ENCODE measurements at regions not wholly inside any gene's neighbourhood (a gene's known extent, or its start where the extent isn't known, plus 50 kb on each side); places are given as distances from the start of the nearest gene placed in this dataset.

GRCh38 chr2:189249901-189250300 is 70.3 kb upstream of the COL5A2 start:
- no peak overlapping the region for H3K27ac ChIP-seq (ENCODE audit: control insufficient read depth, insufficient read depth, low read length)
- H3K36me3 ChIP-seq (ENCODE audit: control insufficient read depth in 2 of 2, extremely low read depth in 1 of 2, insufficient read depth in 2 of 2, low read length in 2 of 2): no peaks in the 10 kb centered on the region
- DNase-seq (ENCODE audit: low read depth, low spot score) (no peak), FAIRE-seq (no peak)
- no peak overlapping the region for H3K4me2 ChIP-seq (ENCODE audit: control insufficient read depth, extremely low read depth, insufficient read depth, low read depth, low read length)
- no peaks in the 10 kb centered on the region for H4K20me1 ChIP-seq (ENCODE audit: control insufficient read depth, extremely low read depth, insufficient read depth, low read length)
- H2AFZ ChIP-seq (ENCODE audit: control insufficient read depth, low read length): no peak overlapping the region
- H3K27me3 ChIP-seq (ENCODE audit: control insufficient read depth, extremely low read depth, insufficient read depth, low read length): no peaks in the 10 kb centered on the region
- no peaks in the 10 kb centered on the region for H3K9me3 ChIP-seq (ENCODE audit: control insufficient read depth, low read depth, low read length)
- H3K4me1 ChIP-seq (ENCODE audit: control insufficient read depth, extremely low read depth, insufficient read depth, low read length): peaks cover 17% of the 10 kb centered on the region
- no peaks in the 10 kb centered on the region for H3K9me1 ChIP-seq (ENCODE audit: control insufficient read depth, extremely low read depth, insufficient read depth, low read length)
- TF ChIP-seq CTCF (optimal IDR thresholded peaks at IDR 0.05 in 1 of 3, IDR thresholded peaks at IDR 0.05 in 1 of 3, conservative IDR thresholded peaks at IDR 0.05 in 1 of 3; ENCODE audit: extremely low read depth in 1 of 3, insufficient read depth in 2 of 3, low read length in 3 of 3) (no peak), EZH2 (IDR thresholded peaks at IDR 0.05; ENCODE audit: low read length) (no peak)
- no peak overlapping the region for H3K4me3 ChIP-seq (ENCODE audit: control insufficient read depth in 2 of 3, extremely low read depth in 1 of 3, insufficient read depth in 2 of 3, low read depth in 1 of 3, low read length in 3 of 3)
- no peaks in the 10 kb centered on the region for H3K79me2 ChIP-seq (ENCODE audit: control insufficient read depth, insufficient read depth, low read length)
- dilution Hi-C loops (cut with MboI; ENCODE audit: extremely low pct_ligation_motif_present, low sequenced_read_pairs): no loop called here
- H3K9ac ChIP-seq (ENCODE audit: control insufficient read depth, extremely low read depth, insufficient read depth, low read length): no peak overlapping the region

GRCh38 chr2:189252991-189253675 is 73.6 kb upstream of the COL5A2 start:
- no peaks in the 10 kb centered on the region for H3K79me2 ChIP-seq (ENCODE audit: control insufficient read depth, insufficient read depth, low read length)
- H3K9ac ChIP-seq (ENCODE audit: control insufficient read depth, extremely low read depth, insufficient read depth, low read length): no peak overlapping the region
- H3K27ac ChIP-seq (ENCODE audit: control insufficient read depth, insufficient read depth, low read length): no peak overlapping the region

More at GRCh38 chr2:189252991-189253675, 73.6 kb upstream of the COL5A2 start:
- Histone ChIP-seq H3K4me1 (ENCODE audit: control insufficient read depth, extremely low read depth, insufficient read depth, low read length) (peaks cover 18% of the 10 kb centered on the region), H3K4me2 (ENCODE audit: control insufficient read depth, extremely low read depth, insufficient read depth, low read depth, low read length) (no peak overlapping the region), H3K27me3 (ENCODE audit: control insufficient read depth, extremely low read depth, insufficient read depth, low read length) (no peaks in the 10 kb centered on the region), H2AFZ (ENCODE audit: control insufficient read depth, low read length) (no peak overlapping the region), H4K20me1 (ENCODE audit: control insufficient read depth, extremely low read depth, insufficient read depth, low read length) (no peaks in the 10 kb centered on the region), H3K36me3 (ENCODE audit: control insufficient read depth in 2 of 2, extremely low read depth in 1 of 2, insufficient read depth in 2 of 2, low read length in 2 of 2) (no peaks in the 10 kb centered on the region), H3K4me3 (ENCODE audit: control insufficient read depth in 2 of 3, extremely low read depth in 1 of 3, insufficient read depth in 2 of 3, low read depth in 1 of 3, low read length in 3 of 3) (no peak overlapping the region), H3K9me3 (ENCODE audit: control insufficient read depth, low read depth, low read length) (no peaks in the 10 kb centered on the region), H3K9me1 (ENCODE audit: control insufficient read depth, extremely low read depth, insufficient read depth, low read length) (no peaks in the 10 kb centered on the region)
- DNase-seq (ENCODE audit: low read depth, low spot score) (no peak), FAIRE-seq (peak; percentile 80)
- no peak for TF ChIP-seq EZH2 (IDR thresholded peaks at IDR 0.05; ENCODE audit: low read length)
- TF ChIP-seq CTCF (optimal IDR thresholded peaks at IDR 0.05 in 1 of 3, IDR thresholded peaks at IDR 0.05 in 1 of 3, conservative IDR thresholded peaks at IDR 0.05 in 1 of 3; ENCODE audit: extremely low read depth in 1 of 3, insufficient read depth in 2 of 3, low read length in 3 of 3): no peak
- dilution Hi-C loops (cut with MboI; ENCODE audit: extremely low pct_ligation_motif_present, low sequenced_read_pairs): no loop called here

All from keratinocyte (primary cell).